Naive thymus-derived CD8-positive, alpha-beta T cell (primary cell): ENCODE measurements at regions not wholly inside any gene's neighbourhood (a gene's known extent, or its start where the extent isn't known, plus 50 kb on each side); places are given as distances from the start of the nearest gene placed in this dataset.

Experiments
- ATAC-seq, 2 donors: fragments of 150-1000 bp; cut with Tn5 transposase in 1 of 2; sonication (Bioruptor Pico), chemical (Tn5 transposase) in 1 of 2; 1 replicate in 1 of 2; 2 replicates in 1 of 2; pipeline ENCODE4 v1.10.0; 2021; ENCODE audit warnings: mild to moderate bottlenecking in 2 of 2, moderate library complexity in 2 of 2
- POLR2A ChIA-PET: fragments of 350-600 bp; sonication (Branson Sonifier 250); formaldehyde crosslinking; loops from one replicate; lab custom pipeline; 2021; ENCODE audit warnings: antibody characterized with exemption; lab: Charles Lee
- DNase-seq, 10 donors: peaks; one replicate each; pipeline versions ENCODE4 v3.0.0 to v3.0.0-alpha.2; 2020 to 2022
- H3K27ac Mint-ChIP-seq, 10 donors: one replicate each; pipeline ENCODE4 v1.8.0; 2020 to 2022; ENCODE audit warnings: mild to moderate bottlenecking in 10 of 10, mixed read lengths in 10 of 10, moderate library complexity in 4 of 10, inconsistent platforms in 1 of 10
- H3K27me3 Mint-ChIP-seq, 5 donors: one replicate each; pipeline ENCODE4 v1.8.0; 2021 to 2022; ENCODE audit warnings: mixed read lengths in 5 of 5
- H3K36me3 Mint-ChIP-seq, 3 donors: one replicate each; pipeline ENCODE4 v1.8.0; 2020 to 2022; ENCODE audit warnings: mixed read lengths in 3 of 3, mild to moderate bottlenecking in 2 of 3, inconsistent platforms in 1 of 3
- H3K4me1 Mint-ChIP-seq, 4 donors: one replicate each; pipeline ENCODE4 v1.8.0; 2021 to 2022; ENCODE audit warnings: mixed read lengths in 4 of 4
- H3K4me3 Mint-ChIP-seq, 10 donors: one replicate each; pipeline ENCODE4 v1.8.0; 2020 to 2022; ENCODE audit warnings: mild to moderate bottlenecking in 10 of 10, mixed read lengths in 10 of 10, moderate library complexity in 6 of 10, inconsistent platforms in 1 of 10
- H3K9me3 Mint-ChIP-seq, 9 donors: one replicate each; pipeline ENCODE4 v1.8.0; 2020 to 2022; ENCODE audit warnings: mixed read lengths in 9 of 9, mild to moderate bottlenecking in 3 of 9, inconsistent platforms in 1 of 9, moderate library complexity in 1 of 9

DNA sequence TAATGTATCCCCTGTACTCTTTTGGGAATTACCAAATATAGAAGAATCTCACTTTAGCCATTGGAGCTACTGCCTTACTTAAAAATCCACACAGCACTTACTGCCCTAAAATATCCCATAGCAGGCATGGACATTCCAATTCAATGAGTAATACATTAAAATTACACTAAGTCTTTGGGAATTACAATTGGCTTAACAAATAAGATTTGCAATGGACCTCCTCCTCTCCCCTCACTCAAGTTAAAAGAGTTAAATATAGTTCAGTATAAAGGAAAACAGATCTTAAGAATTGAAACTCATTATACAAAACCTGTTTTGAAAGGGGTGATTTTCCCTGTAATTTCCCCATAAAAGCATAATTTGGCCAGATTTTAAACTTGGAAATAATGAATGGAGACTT, 477.1 kb downstream of the SLC16A7 start:
- Mint-ChIP-seq H3K4me1 (no peaks in the 10 kb centered on the region), H3K9me3 (peaks cover 0 to 20% (median 0%) of the 10 kb centered on the region in 9 donors), H3K27ac (no peak overlapping the region), H3K36me3 (no peaks in the 10 kb centered on the region), H3K27me3 (no peaks in the 10 kb centered on the region), H3K4me3 (no peak overlapping the region)
- no peak for ATAC-seq
- POLR2A ChIA-PET, result no interaction called here
- DNase-seq, result no peak

DNA sequence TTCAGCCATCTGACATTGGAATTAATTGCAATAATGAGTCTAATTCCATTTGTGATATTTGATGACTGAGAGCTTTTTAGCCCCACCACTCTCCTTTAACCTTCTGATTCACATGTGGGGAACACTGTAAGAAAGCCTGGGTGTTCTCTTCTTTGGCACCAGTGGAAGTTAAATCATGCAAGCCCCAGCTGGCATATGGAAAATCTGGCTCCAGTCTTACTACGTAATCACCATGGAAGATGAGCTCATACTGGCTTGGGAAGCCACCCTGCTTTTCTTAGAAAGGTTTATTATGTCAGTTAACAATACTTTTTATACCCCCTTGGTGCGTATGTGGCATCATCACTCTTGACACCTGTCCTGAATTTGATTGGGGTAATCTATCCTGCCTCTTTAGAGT, 479.3 kb downstream of the SLC16A7 start:
- Mint-ChIP-seq H3K9me3 (peaks cover 0 to 23% (median 0%) of the 10 kb centered on the region in 9 donors), H3K4me3 (no peak overlapping the region), H3K4me1 (no peaks in the 10 kb centered on the region), H3K27me3 (no peaks in the 10 kb centered on the region), H3K27ac (no peak overlapping the region), H3K36me3 (no peaks in the 10 kb centered on the region)
- no peak for ATAC-seq
- POLR2A ChIA-PET, result no interaction called here
- DNase-seq, result no peak

DNA sequence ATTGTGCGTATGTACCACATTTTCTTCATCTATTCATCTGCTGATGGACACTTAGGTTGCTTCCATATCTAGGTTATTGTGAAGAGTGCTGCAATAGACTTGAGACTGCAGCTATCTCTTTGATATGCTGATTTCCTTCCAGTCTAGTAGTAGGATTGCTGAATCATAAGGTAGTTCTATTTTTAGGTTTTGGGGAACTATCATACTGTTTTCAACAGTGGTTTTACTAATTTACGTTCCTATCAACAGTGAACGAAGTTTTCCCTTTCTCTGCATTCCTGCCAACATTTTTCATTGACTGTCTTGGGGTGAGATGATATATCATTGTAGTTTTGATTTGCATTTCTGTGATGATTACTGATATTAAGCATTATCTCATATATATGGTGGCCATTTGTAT, 482.2 kb downstream of the SLC16A7 start:
- no peak for DNase-seq
- POLR2A ChIA-PET, result no interaction called here
- peaks cover 0 to 2% (median 0%) of the 10 kb centered on the region in 3 donors for H3K36me3 Mint-ChIP-seq
- H3K27ac Mint-ChIP-seq, result no peak overlapping the region
- H3K4me3 Mint-ChIP-seq, result no peak overlapping the region
- peaks cover 0 to 27% (median 7%) of the 10 kb centered on the region in 9 donors for H3K9me3 Mint-ChIP-seq
- H3K4me1 Mint-ChIP-seq, result no peaks in the 10 kb centered on the region
- ATAC-seq, result no peak
- H3K27me3 Mint-ChIP-seq, result no peaks in the 10 kb centered on the region

DNA sequence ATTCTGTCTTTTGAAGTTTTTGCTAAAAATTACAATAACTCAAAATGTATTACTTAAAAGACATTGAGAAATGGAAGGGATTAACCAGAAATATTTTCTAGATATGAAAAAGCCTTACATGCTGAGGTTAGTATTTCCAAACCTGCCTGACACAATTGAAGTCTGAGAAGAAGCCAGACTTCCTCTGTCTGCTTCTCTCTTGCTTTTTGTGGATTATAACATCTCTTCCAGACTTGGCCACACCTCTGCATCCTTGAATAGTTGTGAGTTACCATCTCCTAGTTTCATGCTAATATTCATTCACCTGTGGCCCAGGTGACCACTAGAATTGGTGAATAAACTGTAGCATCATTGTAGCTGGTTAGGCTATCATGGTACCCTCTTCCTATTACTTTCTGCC, 497.6 kb downstream of the SLC16A7 start:
- Mint-ChIP-seq H3K27ac (no peak overlapping the region), H3K4me1 (no peaks in the 10 kb centered on the region), H3K36me3 (no peaks in the 10 kb centered on the region), H3K4me3 (no peak overlapping the region), H3K27me3 (no peaks in the 10 kb centered on the region), H3K9me3 (peaks cover 0 to 3% (median 0%) of the 10 kb centered on the region in 9 donors)
- POLR2A ChIA-PET, result no interaction called here
- DNase-seq (no peak), ATAC-seq (no peak)

DNA sequence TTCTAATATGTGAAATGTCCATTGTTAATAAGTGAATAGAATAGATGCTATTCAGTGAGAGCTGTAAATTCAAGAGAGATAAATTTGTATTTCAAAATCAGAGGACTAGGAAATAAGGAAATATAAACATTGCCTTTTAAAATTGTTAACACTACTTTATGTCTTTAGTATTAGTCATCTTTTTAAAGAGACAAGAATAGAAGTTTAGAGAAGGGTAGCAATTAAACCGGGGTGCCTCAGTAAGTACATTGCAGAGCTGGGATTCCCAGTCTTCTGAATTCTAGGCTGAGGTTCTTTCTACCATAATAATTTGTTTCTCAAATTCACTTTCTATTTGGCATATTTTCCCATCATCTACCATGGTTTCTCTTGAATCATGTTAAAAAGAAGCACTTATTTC, 498.6 kb downstream of the SLC16A7 start:
- Mint-ChIP-seq H3K4me1 (no peaks in the 10 kb centered on the region), H3K27ac (no peak overlapping the region), H3K36me3 (no peaks in the 10 kb centered on the region), H3K27me3 (no peaks in the 10 kb centered on the region), H3K4me3 (no peak overlapping the region), H3K9me3 (peaks cover 0 to 6% (median 3%) of the 10 kb centered on the region in 9 donors)
- ATAC-seq, result no peak
- POLR2A ChIA-PET, result no interaction called here
- DNase-seq, result no peak

DNA sequence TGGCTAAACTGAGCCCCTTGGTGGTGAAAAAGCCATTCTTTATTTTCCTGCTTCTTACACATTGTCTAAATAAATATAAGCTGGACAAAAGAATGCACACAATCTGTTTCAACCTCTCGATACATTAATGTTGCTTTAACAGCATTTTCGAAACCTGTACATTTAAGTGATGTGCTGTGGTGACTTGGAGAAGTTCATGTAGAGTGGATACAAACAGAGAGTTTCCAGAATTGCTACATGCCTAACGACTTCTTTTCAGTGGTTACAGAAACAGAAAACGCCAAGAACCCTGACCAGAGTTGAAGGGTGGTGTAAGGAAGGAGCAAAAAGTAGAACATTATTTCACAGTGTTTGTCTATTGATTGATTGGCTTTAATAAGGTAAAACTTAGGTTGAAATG, 500.9 kb downstream of the SLC16A7 start:
- Mint-ChIP-seq H3K4me3 (no peak overlapping the region), H3K36me3 (no peaks in the 10 kb centered on the region), H3K27ac (no peak overlapping the region), H3K4me1 (no peaks in the 10 kb centered on the region), H3K9me3 (peaks cover 0 to 14% (median 6%) of the 10 kb centered on the region in 9 donors), H3K27me3 (no peaks in the 10 kb centered on the region)
- POLR2A ChIA-PET, result no interaction called here
- DNase-seq (no peak), ATAC-seq (no peak)

DNA sequence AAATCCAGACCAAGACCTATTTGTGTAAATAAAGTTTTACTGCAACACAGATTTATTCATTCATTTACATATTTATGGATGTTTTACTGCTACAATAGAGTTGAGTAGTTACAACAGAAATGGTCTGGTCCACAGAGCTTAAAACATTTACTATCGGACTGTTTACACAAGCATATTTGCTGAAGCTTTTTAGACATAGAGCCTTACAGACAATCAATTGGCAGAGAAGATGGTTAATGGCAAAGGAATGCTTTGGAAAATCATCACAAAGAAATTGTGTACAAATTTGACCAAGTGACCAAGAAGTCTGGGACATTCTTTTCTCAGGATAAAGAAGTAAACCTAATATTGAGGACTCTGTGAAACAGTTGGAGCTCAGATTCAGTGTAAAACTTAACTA, 504.3 kb downstream of the SLC16A7 start:
- POLR2A ChIA-PET, result no interaction called here
- no peak overlapping the region for H3K4me3 Mint-ChIP-seq
- no peaks in the 10 kb centered on the region for H3K4me1 Mint-ChIP-seq
- no peaks in the 10 kb centered on the region for H3K36me3 Mint-ChIP-seq
- ATAC-seq, result no peak
- DNase-seq, result no peak
- H3K27me3 Mint-ChIP-seq, result no peaks in the 10 kb centered on the region
- H3K9me3 Mint-ChIP-seq, result peaks cover 0 to 18% (median 5%) of the 10 kb centered on the region in 9 donors
- no peak overlapping the region for H3K27ac Mint-ChIP-seq

DNA sequence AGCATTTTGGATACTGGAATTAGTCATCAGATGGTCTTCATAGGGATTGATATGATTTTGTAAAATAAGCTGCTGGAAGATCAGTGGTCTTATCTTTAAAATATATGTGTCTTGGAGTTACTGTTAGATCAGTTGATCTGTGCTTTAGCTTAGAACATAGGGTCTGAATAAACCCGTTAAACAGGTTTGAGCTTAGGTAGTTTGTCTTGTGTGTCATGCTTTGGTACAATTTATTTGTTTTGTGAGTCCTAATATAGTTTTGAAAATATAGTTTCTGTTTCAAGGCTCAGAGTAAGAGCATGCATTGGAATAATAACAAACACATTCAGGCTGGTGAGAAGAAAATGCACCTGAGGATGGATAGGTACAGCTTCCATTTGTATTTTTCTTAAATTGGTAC, 505.0 kb downstream of the SLC16A7 start:
- Mint-ChIP-seq H3K4me1 (no peaks in the 10 kb centered on the region), H3K27ac (no peak overlapping the region), H3K4me3 (no peak overlapping the region), H3K36me3 (no peaks in the 10 kb centered on the region), H3K9me3 (peaks cover 0 to 18% (median 5%) of the 10 kb centered on the region in 9 donors), H3K27me3 (no peaks in the 10 kb centered on the region)
- DNase-seq (no peak), ATAC-seq (no peak)
- POLR2A ChIA-PET, result no interaction called here

DNA sequence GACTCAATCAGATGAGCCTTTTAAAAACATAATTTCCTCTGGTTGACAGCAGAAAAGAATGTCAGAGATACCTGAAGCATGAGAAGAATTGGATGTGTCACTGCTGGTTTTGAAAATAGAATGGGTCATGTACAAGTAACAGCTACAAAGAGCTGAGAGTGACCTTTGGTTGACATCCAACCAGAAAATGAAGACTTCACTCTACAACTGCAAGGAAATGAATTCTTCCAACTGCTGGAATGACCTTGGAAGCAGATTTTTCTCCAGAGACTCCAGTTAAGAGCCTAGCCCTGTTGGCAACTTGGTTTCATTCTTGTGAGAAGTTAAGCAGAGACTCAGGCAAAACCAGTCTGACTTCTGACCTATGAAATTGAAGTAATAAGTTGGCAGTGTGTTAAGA, 505.9 kb downstream of the SLC16A7 start:
- Mint-ChIP-seq H3K4me3 (no peak overlapping the region), H3K4me1 (no peaks in the 10 kb centered on the region), H3K36me3 (no peaks in the 10 kb centered on the region), H3K27me3 (no peaks in the 10 kb centered on the region), H3K9me3 (peaks cover 0 to 18% (median 5%) of the 10 kb centered on the region in 9 donors), H3K27ac (no peak overlapping the region)
- no peak for DNase-seq
- ATAC-seq, result no peak
- POLR2A ChIA-PET, result no interaction called here

DNA sequence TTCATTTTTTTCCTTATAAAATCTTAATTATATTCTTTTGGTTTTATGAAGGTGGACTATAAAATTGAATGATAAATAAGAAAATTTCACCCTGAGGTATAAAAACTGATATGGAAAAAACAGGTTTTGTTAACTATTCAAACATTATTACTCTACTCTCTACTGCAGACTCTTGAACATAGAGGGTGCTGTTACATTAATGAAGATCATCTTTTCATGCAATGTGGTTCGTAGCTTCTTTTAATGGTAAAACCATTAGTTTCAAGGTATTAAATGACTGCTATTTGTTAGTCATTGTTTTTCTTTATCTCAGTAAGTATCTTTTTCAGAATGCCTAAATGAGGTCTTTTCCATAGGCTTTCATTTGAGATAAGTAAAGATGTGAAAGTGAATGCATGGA, 510.4 kb downstream of the SLC16A7 start:
- Mint-ChIP-seq H3K27ac (no peak overlapping the region), H3K27me3 (no peaks in the 10 kb centered on the region), H3K4me1 (no peaks in the 10 kb centered on the region), H3K9me3 (peaks cover 0 to 13% (median 0%) of the 10 kb centered on the region in 9 donors), H3K36me3 (no peaks in the 10 kb centered on the region), H3K4me3 (no peak overlapping the region)
- ATAC-seq (no peak), DNase-seq (no peak)
- POLR2A ChIA-PET, result no interaction called here

DNA sequence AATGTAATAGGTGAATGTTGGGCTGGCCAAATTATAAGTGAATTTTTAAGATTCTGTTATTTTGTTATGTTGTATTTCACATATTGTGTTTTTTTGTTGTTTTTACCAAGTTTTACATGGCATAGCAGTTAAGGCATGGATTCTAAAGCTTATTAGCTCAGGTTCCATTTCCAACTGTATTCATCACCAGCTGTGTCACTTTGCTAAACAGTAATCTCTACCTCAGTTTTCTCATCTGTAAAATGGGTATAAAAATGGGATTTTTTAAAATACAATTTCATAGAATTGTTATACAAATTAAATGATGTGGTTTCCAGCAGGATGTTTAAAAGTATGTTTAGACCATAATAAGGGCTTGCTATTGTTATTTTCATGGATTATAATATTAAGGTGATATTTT, 512.2 kb downstream of the SLC16A7 start:
- no peak overlapping the region for H3K27ac Mint-ChIP-seq
- DNase-seq, result no peak
- no peaks in the 10 kb centered on the region for H3K4me1 Mint-ChIP-seq
- H3K27me3 Mint-ChIP-seq, result no peaks in the 10 kb centered on the region
- no peak overlapping the region for H3K4me3 Mint-ChIP-seq
- ATAC-seq, result no peak
- POLR2A ChIA-PET, result no interaction called here
- peaks cover 0 to 13% (median 0%) of the 10 kb centered on the region in 9 donors for H3K9me3 Mint-ChIP-seq
- H3K36me3 Mint-ChIP-seq, result no peaks in the 10 kb centered on the region

DNA sequence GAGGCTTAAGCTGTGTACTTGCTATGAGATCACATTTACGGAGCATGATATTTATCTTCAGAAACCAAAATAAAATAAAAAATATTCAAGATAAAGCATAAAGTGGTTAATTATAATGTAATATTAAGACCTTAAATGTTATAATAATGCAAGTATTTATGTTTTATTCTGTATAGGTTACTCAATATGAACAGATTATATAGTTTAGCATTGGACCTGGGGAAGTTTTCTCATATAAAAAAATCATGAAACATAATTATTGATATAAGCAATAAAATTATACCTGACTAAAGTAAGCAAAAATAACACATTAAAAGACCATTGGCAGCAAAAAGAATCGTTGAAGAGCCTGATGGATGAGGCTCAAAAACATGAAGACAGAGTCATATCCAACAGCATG, 516.2 kb downstream of the SLC16A7 start:
- ATAC-seq (no peak), DNase-seq (no peak)
- POLR2A ChIA-PET, result no interaction called here
- Mint-ChIP-seq H3K27me3 (no peaks in the 10 kb centered on the region), H3K36me3 (no peaks in the 10 kb centered on the region), H3K27ac (no peak overlapping the region), H3K4me1 (no peaks in the 10 kb centered on the region), H3K9me3 (peaks cover 0 to 25% (median 3%) of the 10 kb centered on the region in 9 donors), H3K4me3 (no peak overlapping the region)

DNA sequence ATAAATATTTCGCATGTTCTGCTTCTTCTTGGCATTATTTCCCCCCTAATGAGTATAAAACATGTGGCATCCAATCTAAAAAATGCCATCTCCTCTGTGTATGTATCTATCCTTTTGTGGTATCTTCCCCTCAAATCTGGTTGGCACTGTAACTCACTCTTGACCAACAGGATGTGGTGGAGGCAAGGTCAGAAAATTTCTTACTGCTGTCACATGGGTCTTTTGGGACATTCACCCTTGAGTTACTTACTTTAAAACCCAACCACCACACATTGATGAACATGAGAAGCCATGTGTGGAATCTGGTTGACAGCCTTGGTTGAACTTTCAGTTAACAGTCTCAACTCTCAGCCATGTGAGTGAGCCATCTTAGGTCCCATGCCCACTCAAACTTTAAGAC, 516.9 kb downstream of the SLC16A7 start:
- no peak overlapping the region for H3K27ac Mint-ChIP-seq
- peaks cover 0 to 28% (median 3%) of the 10 kb centered on the region in 9 donors for H3K9me3 Mint-ChIP-seq
- H3K36me3 Mint-ChIP-seq, result no peaks in the 10 kb centered on the region
- no peak for ATAC-seq
- POLR2A ChIA-PET, result no interaction called here
- H3K4me1 Mint-ChIP-seq, result no peaks in the 10 kb centered on the region
- no peaks in the 10 kb centered on the region for H3K27me3 Mint-ChIP-seq
- no peak for DNase-seq
- H3K4me3 Mint-ChIP-seq, result no peak overlapping the region

DNA sequence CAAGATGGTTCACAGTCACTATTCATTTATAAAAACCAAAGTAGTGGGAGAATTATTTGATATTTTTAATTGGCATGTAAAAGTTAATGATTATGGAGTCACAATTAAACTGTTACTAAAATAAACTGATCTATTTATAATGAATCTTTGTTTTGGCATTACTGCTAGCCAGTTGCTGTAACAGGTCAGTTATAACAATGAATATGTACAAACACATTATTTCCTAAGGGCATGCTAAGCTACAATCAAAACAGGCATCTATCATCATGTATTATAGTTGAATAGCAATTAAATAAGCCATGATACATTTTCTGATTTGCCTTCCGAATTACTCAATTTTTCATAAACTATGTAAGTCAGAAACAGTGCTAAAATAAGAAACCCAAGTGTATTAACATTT, 518.3 kb downstream of the SLC16A7 start:
- no peaks in the 10 kb centered on the region for H3K36me3 Mint-ChIP-seq
- no peaks in the 10 kb centered on the region for H3K27me3 Mint-ChIP-seq
- H3K4me3 Mint-ChIP-seq, result no peak overlapping the region
- no peak overlapping the region for H3K27ac Mint-ChIP-seq
- ATAC-seq (no peak), DNase-seq (no peak)
- POLR2A ChIA-PET, result no interaction called here
- peaks cover 0 to 33% (median 2%) of the 10 kb centered on the region in 9 donors for H3K9me3 Mint-ChIP-seq
- H3K4me1 Mint-ChIP-seq, result no peaks in the 10 kb centered on the region
